Trophoblast cell (in vitro differentiated cells and primary cell): ENCODE measurements at regions not wholly inside any gene's neighbourhood (a gene's known extent, or its start where the extent isn't known, plus 50 kb on each side); places are given as distances from the start of the nearest gene placed in this dataset.
"Not testable (repeated sequence)": the region's sequence is repeated elsewhere in the genome, so short reads cannot be mapped to it uniquely, and the experiment has no call there.

Experiments used
- DNase-seq, 2 donors: peaks; one replicate each; pipeline ENCODE4 v3.0.0-alpha.2; 2016
- H2AFZ ChIP-seq: 2 replicates; pipeline ENCODE4 v1.6.1; 2013; ENCODE audit warnings: low read length, moderate library complexity, mild to moderate bottlenecking; ENCODE audit not compliant: insufficient read depth, poor library complexity
- H2AK5ac ChIP-seq: 2 replicates; pipeline ENCODE4 v1.6.1; 2013; ENCODE audit warnings: mild to moderate bottlenecking, low read length
- H2BK120ac ChIP-seq: 2 replicates; pipeline ENCODE4 v1.6.1; 2013; ENCODE audit warnings: low read length, mild to moderate bottlenecking, moderate library complexity; ENCODE audit not compliant: insufficient read depth, poor library complexity
- H2BK12ac ChIP-seq: 2 replicates; pipeline ENCODE4 v1.6.1; 2013; ENCODE audit warnings: mild to moderate bottlenecking, low read length, moderate library complexity
- H2BK5ac ChIP-seq: 2 replicates; pipeline ENCODE4 v1.6.1; 2013; ENCODE audit warnings: low read length, low read depth, moderate library complexity, mild to moderate bottlenecking; ENCODE audit not compliant: poor library complexity
- H3K14ac ChIP-seq: 2 replicates; pipeline ENCODE4 v1.6.1; 2013; ENCODE audit warnings: mild to moderate bottlenecking, low read length
- H3K18ac ChIP-seq: 2 replicates; pipeline ENCODE4 v1.6.1; 2013; ENCODE audit warnings: mild to moderate bottlenecking, low read length
- H3K23ac ChIP-seq: 2 replicates; pipeline ENCODE4 v1.6.1; 2013; ENCODE audit warnings: low read length
- H3K27ac ChIP-seq: 2 replicates; pipeline ENCODE4 v1.5.1; 2013; ENCODE audit warnings: low read depth, mild to moderate bottlenecking, inconsistent platforms, low read length, moderate library complexity
- H3K27me3 ChIP-seq: 2 replicates; pipeline ENCODE4 v1.6.1; 2013; ENCODE audit warnings: inconsistent platforms, mild to moderate bottlenecking, low read length, moderate library complexity; ENCODE audit not compliant: insufficient read depth
- H3K36me3 ChIP-seq, 2 experiments: 1 replicate in 1 of 2; 2 replicates in 1 of 2; pipeline ENCODE4 v1.6.1; 2013; ENCODE audit warnings: low read length in 2 of 2, mild to moderate bottlenecking in 2 of 2, moderate library complexity in 1 of 2; ENCODE audit not compliant: insufficient read depth in 2 of 2, control insufficient read depth in 1 of 2
- H3K4ac ChIP-seq: 2 replicates; pipeline ENCODE4 v1.6.1; 2013; ENCODE audit warnings: low read depth, mild to moderate bottlenecking, low read length, moderate library complexity
- H3K4me1 ChIP-seq, 2 experiments: 1 replicate in 1 of 2; 2 replicates in 1 of 2; pipeline ENCODE4 v1.6.1; 2013; ENCODE audit warnings: low read length in 2 of 2, mild to moderate bottlenecking in 2 of 2, moderate library complexity in 1 of 2; ENCODE audit not compliant: insufficient read depth in 2 of 2, control insufficient read depth in 1 of 2
- H3K4me2 ChIP-seq: 2 replicates; pipeline ENCODE4 v1.6.1; 2013; ENCODE audit warnings: inconsistent platforms, mild to moderate bottlenecking, low read length, moderate library complexity
- H3K4me3 ChIP-seq: 2 replicates; pipeline ENCODE4 v1.5.1; 2013; ENCODE audit warnings: mild to moderate bottlenecking, low read depth, low read length, inconsistent platforms
- H3K79me1 ChIP-seq: one replicate; pipeline ENCODE4 v1.6.1; 2013; ENCODE audit warnings: low read length
- H3K79me2 ChIP-seq: 2 replicates; pipeline ENCODE4 v1.6.1; 2013; ENCODE audit warnings: low read length, mild to moderate bottlenecking; ENCODE audit not compliant: control insufficient read depth, insufficient read depth, poor library complexity
- H3K9ac ChIP-seq: 2 replicates; pipeline ENCODE4 v1.6.1; 2013; ENCODE audit warnings: mild to moderate bottlenecking, low read length
- H3K9me3 ChIP-seq: 2 replicates; pipeline ENCODE4 v1.6.1; 2013; ENCODE audit warnings: low read depth, mild to moderate bottlenecking, control low read depth, inconsistent platforms, low read length; ENCODE audit not compliant: insufficient read depth
- H4K12ac ChIP-seq: 2 replicates; pipeline ENCODE4 v1.6.1; 2013; ENCODE audit warnings: low read depth, mild to moderate bottlenecking, low read length, moderate library complexity
- H4K8ac ChIP-seq: 2 replicates; pipeline ENCODE4 v1.6.1; 2013; ENCODE audit warnings: low read depth, mild to moderate bottlenecking, low read length, moderate library complexity
- H4K91ac ChIP-seq: one replicate; pipeline ENCODE4 v1.6.1; 2013; ENCODE audit warnings: low read depth, mild to moderate bottlenecking, low read length, moderate library complexity
- WGBS: extraction: QIAGEN DNeasy Blood & Tissue Kit; methylation state at CpG from one replicate; pipeline ENCODE4 v1.1.7; 2013; ENCODE audit warnings: missing lambda C conversion rate; ENCODE audit not compliant: insufficient read length, insufficient coverage; ENCODE audit errors: extremely low coverage; 5-methylcytosine and 5-hydroxymethylcytosine counted together

DNA sequence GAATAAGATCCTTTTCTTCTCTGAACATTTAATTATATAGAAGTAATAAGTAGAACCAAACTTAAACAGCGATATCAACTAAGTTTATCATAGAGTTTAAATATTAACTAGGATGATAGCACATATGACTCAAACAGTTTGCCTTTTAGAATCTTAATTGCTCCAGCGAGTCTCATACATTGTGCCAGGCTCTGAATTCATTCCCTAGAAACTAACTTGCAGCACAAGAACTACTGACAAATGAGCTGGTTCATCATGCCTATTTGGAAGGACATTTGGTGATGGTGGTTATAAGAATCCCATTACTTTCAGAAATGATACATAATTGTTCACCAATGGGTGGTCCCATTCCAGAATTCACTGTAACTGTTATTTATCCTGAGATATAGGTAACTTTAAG lies 1026.6 kb upstream of the DDX18 start:
- no peaks in the 10 kb centered on the region for H3K79me1 ChIP-seq
- no CpG with 5 or more reads among the region's 2 CpGs for WGBS
- H3K4ac ChIP-seq: no peak overlapping the region
- no peaks in the 10 kb centered on the region for H3K4me1 ChIP-seq
- H3K36me3 ChIP-seq: no peaks in the 10 kb centered on the region
- H3K4me3 ChIP-seq: no peak overlapping the region
- no peak overlapping the region for H3K23ac ChIP-seq
- H2BK12ac ChIP-seq: no peak overlapping the region
- no peaks in the 10 kb centered on the region for H3K79me2 ChIP-seq
- no peak overlapping the region for H4K12ac ChIP-seq
- H3K9ac ChIP-seq: no peak overlapping the region
- H2BK5ac ChIP-seq: no peak overlapping the region
- H3K27me3 ChIP-seq: no peaks in the 10 kb centered on the region
- no peak overlapping the region for H3K18ac ChIP-seq
- H3K4me2 ChIP-seq: no peak overlapping the region
- no peak overlapping the region for H2BK120ac ChIP-seq
- no peak overlapping the region for H2AK5ac ChIP-seq
- H4K91ac ChIP-seq: no peak overlapping the region
- H3K9me3 ChIP-seq: no peaks in the 10 kb centered on the region
- DNase-seq: no peak
- H2AFZ ChIP-seq: no peak overlapping the region
- no peak overlapping the region for H4K8ac ChIP-seq
- H3K27ac ChIP-seq: no peak overlapping the region
- H3K14ac ChIP-seq: no peak overlapping the region

DNA sequence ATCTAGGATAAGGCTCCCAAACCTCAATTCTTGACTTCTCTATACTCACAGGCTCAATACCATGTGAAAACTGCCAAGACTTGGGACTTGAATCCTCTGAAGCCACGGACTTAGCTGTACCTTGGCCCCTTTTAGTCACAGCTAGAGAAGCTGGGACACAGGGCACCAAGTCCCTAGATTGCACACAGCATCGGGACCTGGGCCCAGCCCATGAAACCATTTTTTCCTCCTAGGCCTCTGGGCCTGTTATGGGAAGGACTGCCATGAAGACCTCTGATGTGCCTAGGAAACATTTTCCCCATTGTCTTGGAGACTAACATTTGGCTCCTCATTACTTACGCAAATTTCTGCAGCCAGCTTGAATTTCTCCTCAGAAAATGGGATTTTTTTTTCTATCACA lies 1011.8 kb upstream of the DDX18 start:
- H3K18ac ChIP-seq: no peak overlapping the region
- no peak overlapping the region for H2BK5ac ChIP-seq
- H3K14ac ChIP-seq: no peak overlapping the region
- no peak overlapping the region for H2AFZ ChIP-seq
- DNase-seq: no peak
- H3K36me3 ChIP-seq: peaks cover 2 to 3% of the 10 kb centered on the region in 2 experiments
- H3K9me3 ChIP-seq: peaks cover 8% of the 10 kb centered on the region
- H3K4ac ChIP-seq: no peak overlapping the region
- no peaks in the 10 kb centered on the region for H3K4me1 ChIP-seq
- WGBS: no CpG with 5 or more reads among the region's 3 CpGs
- no peak overlapping the region for H2AK5ac ChIP-seq
- no peak overlapping the region for H4K91ac ChIP-seq
- no peak overlapping the region for H3K23ac ChIP-seq
- H3K4me2 ChIP-seq: no peak overlapping the region
- no peak overlapping the region for H3K4me3 ChIP-seq
- H4K8ac ChIP-seq: no peak overlapping the region
- no peaks in the 10 kb centered on the region for H3K27me3 ChIP-seq
- no peak overlapping the region for H2BK12ac ChIP-seq
- no peaks in the 10 kb centered on the region for H3K79me1 ChIP-seq
- H3K27ac ChIP-seq: no peak overlapping the region
- no peak overlapping the region for H4K12ac ChIP-seq
- no peaks in the 10 kb centered on the region for H3K79me2 ChIP-seq
- no peak overlapping the region for H2BK120ac ChIP-seq
- H3K9ac ChIP-seq: no peak overlapping the region

DNA sequence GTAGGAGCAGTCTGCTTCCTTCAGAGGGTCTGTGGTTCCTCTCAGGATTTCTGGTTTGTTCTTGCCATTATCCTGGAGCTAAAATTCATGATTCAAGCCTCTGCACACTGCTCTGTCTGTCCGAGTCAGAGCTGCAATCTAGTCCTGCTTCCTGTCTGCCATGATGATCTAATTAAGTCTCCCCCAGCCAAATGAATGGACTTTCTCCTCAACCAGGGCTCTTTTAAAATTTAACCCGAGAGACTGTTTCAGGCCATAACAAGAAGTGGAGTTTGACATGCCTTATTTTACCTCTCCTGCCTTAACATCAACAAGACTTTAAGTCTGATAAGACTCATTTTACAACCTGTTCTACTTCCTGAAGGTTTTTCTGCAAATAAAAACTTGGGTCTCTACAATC lies 1009.6 kb upstream of the DDX18 start:
- no peak for DNase-seq
- Histone ChIP-seq H4K91ac (no peak overlapping the region), H3K4me3 (no peak overlapping the region), H3K79me1 (no peaks in the 10 kb centered on the region), H3K27me3 (no peaks in the 10 kb centered on the region), H4K12ac (no peak overlapping the region), H2BK12ac (no peak overlapping the region), H2BK5ac (no peak overlapping the region), H3K79me2 (no peaks in the 10 kb centered on the region), H2AFZ (no peak overlapping the region), H2AK5ac (no peak overlapping the region), H3K18ac (no peak overlapping the region), H3K4me2 (no peak overlapping the region), H3K9ac (no peak overlapping the region), H3K23ac (no peak overlapping the region), H4K8ac (no peak overlapping the region), H3K4ac (no peak overlapping the region), H3K14ac (no peak overlapping the region), H3K9me3 (peaks cover 8% of the 10 kb centered on the region), H3K36me3 (peaks cover 2 to 3% of the 10 kb centered on the region in 2 experiments), H2BK120ac (no peak overlapping the region), H3K4me1 (no peaks in the 10 kb centered on the region), H3K27ac (no peak overlapping the region)
- no CpG with 5 or more reads among the region's 2 CpGs for WGBS

DNA sequence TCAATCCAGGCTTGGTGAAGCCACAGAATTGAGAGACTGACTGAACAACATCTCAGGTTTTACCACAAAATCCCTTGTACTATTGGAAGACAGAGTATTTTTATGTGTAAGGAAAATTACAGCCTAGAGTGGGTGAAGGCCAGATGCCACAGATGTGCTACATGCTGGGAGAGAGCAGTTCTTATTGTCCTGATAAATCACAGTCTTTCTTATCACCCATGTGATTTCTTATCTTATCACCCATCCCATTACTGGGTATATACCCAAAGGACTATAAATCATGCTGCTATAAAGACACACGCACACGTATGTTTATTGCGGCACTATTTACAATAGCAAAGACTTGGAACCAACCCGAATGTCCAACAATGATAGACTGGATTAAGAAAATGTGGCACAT lies 1008.0 kb upstream of the DDX18 start:
- not testable (repeated sequence) for H4K12ac ChIP-seq, H3K79me2 ChIP-seq, H3K9me3 ChIP-seq, H2BK5ac ChIP-seq, H3K9ac ChIP-seq, H3K14ac ChIP-seq, H3K79me1 ChIP-seq, H3K4me2 ChIP-seq, H3K27ac ChIP-seq, H2BK12ac ChIP-seq, H2AFZ ChIP-seq, H4K8ac ChIP-seq, H3K36me3 ChIP-seq, H2BK120ac ChIP-seq, H3K4me1 ChIP-seq, H3K4me3 ChIP-seq, H4K91ac ChIP-seq, H2AK5ac ChIP-seq, H3K27me3 ChIP-seq, DNase-seq, H3K18ac ChIP-seq, H3K23ac ChIP-seq, H3K4ac ChIP-seq
- whole genome bisulfite sequencing: no CpG with 5 or more reads among the region's 4 CpGs

DNA sequence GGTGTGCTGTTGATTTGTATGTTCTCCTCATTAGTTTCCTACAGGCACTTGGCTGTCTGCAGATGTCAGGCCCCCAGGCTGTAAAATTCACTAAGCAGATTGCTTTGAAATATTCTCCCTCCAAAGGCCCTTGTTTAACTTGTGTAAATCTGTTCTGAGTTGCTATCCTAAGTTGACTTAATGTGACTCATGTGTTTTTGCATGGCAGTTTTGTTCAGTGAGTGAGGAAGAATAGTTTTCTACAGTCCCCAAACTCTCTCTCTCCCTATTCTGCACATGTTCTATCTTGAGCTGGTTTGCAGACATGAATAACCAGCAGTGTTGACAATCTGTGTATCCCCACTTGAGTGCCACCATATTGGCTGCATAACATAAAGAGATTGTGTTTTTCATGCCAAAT lies 1005.4 kb upstream of the DDX18 start:
- Histone ChIP-seq H3K79me1 (no peaks in the 10 kb centered on the region), H3K14ac (no peak overlapping the region), H3K27ac (peak overlapping the region; percentile 55), H2AK5ac (no peak overlapping the region), H2BK120ac (no peak overlapping the region), H3K4me3 (no peak overlapping the region), H2BK5ac (no peak overlapping the region), H3K4ac (no peak overlapping the region), H2BK12ac (no peak overlapping the region), H3K23ac (no peak overlapping the region), H4K12ac (no peak overlapping the region), H4K91ac (no peak overlapping the region), H2AFZ (no peak overlapping the region), H3K79me2 (no peaks in the 10 kb centered on the region), H3K18ac (no peak overlapping the region), H3K9ac (no peak overlapping the region), H3K9me3 (no peaks in the 10 kb centered on the region), H3K36me3 (no peaks in the 10 kb centered on the region), H4K8ac (no peak overlapping the region), H3K4me2 (no peak overlapping the region), H3K4me1 (no peaks in the 10 kb centered on the region), H3K27me3 (no peaks in the 10 kb centered on the region)
- DNase-seq: no peak
